Tibial nerve (tissue), 4 donors: ENCODE measurements at regions not wholly inside any gene's neighbourhood (a gene's known extent, or its start where the extent isn't known, plus 50 kb on each side); places are given as distances from the start of the nearest gene placed in this dataset.

Experiments
- CTCF ChIP-seq, 5 experiments: fragments of 200-600 bp in 3 of 5; fragments of 450-650 bp in 2 of 5; sonication (generic) in 3 of 5; IDR thresholded peaks; one replicate each; pipeline ENCODE4 v1.5.1; 2016 to 2019; ENCODE audit warnings: antibody characterized with exemption in 5 of 5, mild to moderate bottlenecking in 3 of 5, moderate library complexity in 2 of 5
- EP300 ChIP-seq, 2 donors: sonication (generic); formaldehyde crosslinking; IDR thresholded peaks; one replicate each; pipeline ENCODE4 v1.6.1; 2017; ENCODE audit warnings: antibody characterized with exemption in 2 of 2, mild to moderate bottlenecking in 1 of 2
- POLR2A ChIP-seq, 2 donors: fragments of 450-650 bp; IDR thresholded peaks; one replicate each; pipeline ENCODE4 v1.6.1; 2017; ENCODE audit warnings: antibody characterized with exemption in 2 of 2, mild to moderate bottlenecking in 2 of 2, moderate library complexity in 2 of 2

GRCh38 chr5:12177851-12178250, 273.6 kb upstream of the CTNND2 start:
- TF ChIP-seq CTCF (IDR thresholded peaks at IDR 0.05) (no peak), POLR2A (IDR thresholded peaks at IDR 0.05) (no peak), EP300 (IDR thresholded peaks at IDR 0.05) (no peak)
